BLaER1 treated with 17β-estradiol and CSF1 and Interleukin-3, amounts not matched to agents 10 nM and 100 nM (cell line): ENCODE measurements at regions not wholly inside any gene's neighbourhood (a gene's known extent, or its start where the extent isn't known, plus 50 kb on each side); places are given as distances from the start of the nearest gene placed in this dataset.

Experiments
- H3K27ac ChIP-seq, 11 experiments: shearing (Covaris generic); formaldehyde crosslinking; 2 replicates each; pipeline ENCODE4 v1.8.1; 2022
- H3K27me3 ChIP-seq, 11 experiments: shearing (Covaris generic); formaldehyde crosslinking; 2 replicates each; pipeline ENCODE4 v1.8.1; 2022
- H3K36me3 ChIP-seq, 11 experiments: shearing (Covaris generic); formaldehyde crosslinking; 2 replicates each; pipeline ENCODE4 v1.8.1; 2022
- H3K4me1 ChIP-seq, 10 experiments: shearing (Covaris generic); formaldehyde crosslinking; 2 replicates each; pipeline ENCODE4 v1.8.1; 2022
- H3K4me2 ChIP-seq, 11 experiments: shearing (Covaris generic); formaldehyde crosslinking; 2 replicates each; pipeline ENCODE4 v1.8.1; 2022
- H3K4me3 ChIP-seq, 10 experiments: shearing (Covaris generic); formaldehyde crosslinking; 2 replicates each; pipeline ENCODE4 v1.8.1; 2022
- H3K9ac ChIP-seq, 11 experiments: shearing (Covaris generic); formaldehyde crosslinking; 2 replicates each; pipeline ENCODE4 v1.8.1; 2022
- H3K9me3 ChIP-seq, 11 experiments: shearing (Covaris generic); formaldehyde crosslinking; replicated peaks in 1 of 11; 2 replicates each; pipeline ENCODE4 v1.8.1; 2022
- H4K20me1 ChIP-seq, 11 experiments: shearing (Covaris generic); formaldehyde crosslinking; 2 replicates each; pipeline ENCODE4 v1.8.1; 2022
- Cebpa-rat ChIP-seq, 11 experiments: shearing (Covaris generic); IDR thresholded peaks; 2 replicates each; pipeline ENCODE4 v1.8.1; 2022

- no peak overlapping the region for H3K9ac ChIP-seq
- no peaks in the 10 kb centered on the region for H4K20me1 ChIP-seq
- no peak overlapping the region for H3K4me2 ChIP-seq
- no peaks in the 10 kb centered on the region for H3K4me1 ChIP-seq
- no peaks in the 10 kb centered on the region for H3K27me3 ChIP-seq
- H3K9me3 ChIP-seq, result peaks cover 4 to 16% (median 7%) of the 10 kb centered on the region in 11 experiments; a peak in 13 of 22 replicates
- no peak overlapping the region for H3K4me3 ChIP-seq
- no peaks in the 10 kb centered on the region for H3K36me3 ChIP-seq
- no peak overlapping the region for H3K27ac ChIP-seq
- TF ChIP-seq Cebpa-rat (IDR thresholded peaks at IDR 0.05), result no peak
Observed at GRCh38 chr2:209358992-209359391, 64.9 kb upstream of the MAP2 start.

DNA sequence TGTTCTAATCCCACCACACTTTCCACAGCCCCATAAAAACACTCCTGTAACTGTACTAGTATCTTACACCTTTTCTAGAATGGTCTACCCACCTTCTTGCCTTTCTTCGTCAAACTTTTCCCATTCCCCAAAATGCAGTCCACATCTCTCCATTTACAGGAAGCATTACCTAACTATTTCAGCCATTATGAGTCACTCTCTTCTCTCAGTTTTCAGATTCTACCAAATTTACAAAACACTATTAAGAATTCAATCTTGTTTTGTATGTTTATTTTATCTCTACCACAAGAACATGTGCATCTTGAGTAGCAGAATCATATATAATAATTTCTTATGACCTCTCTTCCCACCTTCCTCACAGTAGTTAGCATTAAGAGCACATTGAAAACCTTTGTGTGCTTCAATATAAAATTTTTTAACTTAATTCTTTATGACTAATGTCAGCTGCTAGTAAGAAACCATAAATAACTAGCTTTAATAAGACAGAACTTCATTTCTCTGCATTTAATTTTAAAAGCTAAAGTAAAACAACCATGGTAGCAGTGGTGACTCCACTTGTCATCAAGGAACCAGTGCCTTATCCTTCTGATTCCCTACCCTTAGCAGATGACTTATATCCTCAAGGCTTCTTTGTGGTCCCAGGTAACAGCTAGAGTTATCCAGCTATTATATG lies 56.6 kb upstream of the MAP2 start:
- no peaks in the 10 kb centered on the region for H3K27me3 ChIP-seq
- H3K4me3 ChIP-seq, result no peak overlapping the region
- H3K9ac ChIP-seq, result no peak overlapping the region
- H4K20me1 ChIP-seq, result no peaks in the 10 kb centered on the region
- TF ChIP-seq Cebpa-rat (IDR thresholded peaks at IDR 0.05), result no peak
- no peak overlapping the region for H3K27ac ChIP-seq
- H3K36me3 ChIP-seq, result no peaks in the 10 kb centered on the region
- H3K4me1 ChIP-seq, result no peaks in the 10 kb centered on the region
- peaks cover 0 to 8% (median 0%) of the 10 kb centered on the region in 11 experiments; a peak in 4 of 22 replicates for H3K9me3 ChIP-seq
- H3K4me2 ChIP-seq, result no peak overlapping the region

DNA sequence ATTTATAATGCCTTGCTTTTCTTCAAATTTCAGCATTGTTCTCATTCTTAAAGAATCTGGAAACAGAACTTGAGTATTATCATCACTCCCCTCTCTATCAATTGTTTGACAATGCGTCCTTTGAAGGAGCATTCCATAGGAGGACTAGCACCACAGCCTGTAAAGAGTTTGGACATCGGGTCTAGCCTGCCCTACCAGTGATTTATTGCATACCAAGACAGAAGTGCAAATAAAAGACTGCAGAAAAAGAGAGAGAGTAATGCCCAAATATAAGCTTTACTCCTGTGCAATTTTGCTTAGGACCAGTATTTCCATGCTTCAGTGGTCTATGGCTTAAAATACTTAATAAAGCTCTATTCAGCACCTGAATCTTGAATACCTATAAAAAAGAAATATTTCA lies 55.4 kb upstream of the MAP2 start:
- no peak overlapping the region for H3K27ac ChIP-seq
- no peaks in the 10 kb centered on the region for H3K27me3 ChIP-seq
- H3K4me3 ChIP-seq, result no peak overlapping the region
- peaks cover 0 to 20% (median 0%) of the 10 kb centered on the region in 11 experiments; a peak in 8 of 22 replicates for H3K9me3 ChIP-seq
- no peaks in the 10 kb centered on the region for H4K20me1 ChIP-seq
- no peak for TF ChIP-seq Cebpa-rat (IDR thresholded peaks at IDR 0.05)
- no peaks in the 10 kb centered on the region for H3K36me3 ChIP-seq
- H3K9ac ChIP-seq, result no peak overlapping the region
- no peaks in the 10 kb centered on the region for H3K4me1 ChIP-seq
- no peak overlapping the region for H3K4me2 ChIP-seq

- no peak overlapping the region for H3K27ac ChIP-seq
- H3K4me3 ChIP-seq, result no peak overlapping the region
- no peaks in the 10 kb centered on the region for H3K27me3 ChIP-seq
- H3K4me2 ChIP-seq, result no peak overlapping the region
- no peak overlapping the region for H3K9ac ChIP-seq
- no peaks in the 10 kb centered on the region for H3K4me1 ChIP-seq
- H3K9me3 ChIP-seq, result peaks cover 0 to 25% (median 0%) of the 10 kb centered on the region in 11 experiments; a peak in 8 of 22 replicates
- H4K20me1 ChIP-seq, result no peaks in the 10 kb centered on the region
- TF ChIP-seq Cebpa-rat (IDR thresholded peaks at IDR 0.05), result no peak
- no peaks in the 10 kb centered on the region for H3K36me3 ChIP-seq
Observed at GRCh38 chr2:209368914-209369313, 54.9 kb upstream of the MAP2 start.

DNA sequence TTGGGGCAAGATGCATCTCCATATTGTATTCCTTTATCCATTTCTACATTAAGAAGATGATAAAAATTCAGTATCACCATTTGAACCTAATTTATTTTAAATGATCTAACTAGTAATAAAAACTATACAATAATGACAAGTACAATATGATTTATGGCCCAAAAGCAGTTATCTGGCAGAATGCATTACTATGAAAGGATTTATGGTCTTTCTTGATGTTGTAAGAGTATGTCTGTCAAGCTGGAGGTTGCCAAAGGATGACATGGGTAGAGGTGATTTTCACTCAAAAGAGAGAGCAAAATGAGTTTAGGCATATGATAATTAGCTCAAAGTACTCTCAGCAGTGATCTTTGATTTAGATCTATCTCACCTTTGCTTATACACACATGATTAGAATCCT lies 54.2 kb upstream of the MAP2 start:
- Histone ChIP-seq H4K20me1 (no peaks in the 10 kb centered on the region), H3K9ac (no peak overlapping the region), H3K4me2 (no peak overlapping the region), H3K4me3 (no peak overlapping the region), H3K27ac (no peak overlapping the region), H3K27me3 (no peaks in the 10 kb centered on the region), H3K4me1 (no peaks in the 10 kb centered on the region), H3K36me3 (no peaks in the 10 kb centered on the region), H3K9me3 (peaks cover 0 to 32% (median 5%) of the 10 kb centered on the region in 11 experiments; a peak in 10 of 22 replicates)
- TF ChIP-seq Cebpa-rat (IDR thresholded peaks at IDR 0.05), result no peak

GRCh38 chr2:209371407-209371806 lies 52.4 kb upstream of the MAP2 start:
- Histone ChIP-seq H3K9me3 (peaks cover 0 to 50% (median 12%) of the 10 kb centered on the region in 11 experiments; a peak in 13 of 22 replicates), H3K4me3 (no peak overlapping the region), H3K4me2 (no peak overlapping the region), H4K20me1 (no peaks in the 10 kb centered on the region), H3K27me3 (peaks cover 0 to 12% (median 0%) of the 10 kb centered on the region in 11 experiments; a peak in 1 of 22 replicates), H3K36me3 (no peaks in the 10 kb centered on the region), H3K4me1 (no peaks in the 10 kb centered on the region), H3K9ac (no peak overlapping the region), H3K27ac (no peak overlapping the region)
- no peak for TF ChIP-seq Cebpa-rat (IDR thresholded peaks at IDR 0.05)
